GM20431 (cell line): ENCODE measurements at regions not wholly inside any gene's neighbourhood (a gene's known extent, or its start where the extent isn't known, plus 50 kb on each side); places are given as distances from the start of the nearest gene placed in this dataset.
"Not testable (repeated sequence)": the region's sequence is repeated elsewhere in the genome, so short reads cannot be mapped to it uniquely, and the experiment has no call there.

Source experiments
- in situ Hi-C: fragments of 300-500 bp; cut with MseI, MboI; formaldehyde crosslinking; loops from one replicate; pipeline ENCODE4 v1.15.0; 2020; ENCODE audit warnings: low sequenced_read_pairs; ENCODE audit not compliant: unreplicated experiment

- in situ Hi-C loops = no loop called here
Measured at GRCh38 chr11:95653680-95654079, 135.9 kb downstream of the FAM76B start.

DNA sequence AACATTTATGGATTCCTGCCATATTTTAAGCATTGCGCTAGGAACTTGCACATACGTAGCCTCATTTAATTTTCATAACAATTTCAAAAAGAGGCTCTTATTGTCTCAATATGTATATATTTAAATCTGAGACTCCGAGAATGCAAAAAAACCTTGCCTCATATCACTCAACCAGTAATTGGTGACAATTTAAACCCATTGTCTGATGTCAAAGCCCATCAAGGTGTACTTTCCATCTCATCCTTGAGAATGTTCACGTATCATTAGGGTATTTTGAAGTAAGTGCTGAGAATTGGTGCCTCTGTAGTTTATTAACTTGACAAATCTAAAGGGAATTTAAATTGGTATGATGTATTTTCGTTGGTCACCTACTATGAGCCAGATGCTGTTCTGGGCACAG, 136.5 kb downstream of the FAM76B start:
- in situ Hi-C loops = no loop called here

- in situ Hi-C loops = no loop called here
Measured at GRCh38 chr11:95652002-95652472, 137.5 kb downstream of the FAM76B start.

DNA sequence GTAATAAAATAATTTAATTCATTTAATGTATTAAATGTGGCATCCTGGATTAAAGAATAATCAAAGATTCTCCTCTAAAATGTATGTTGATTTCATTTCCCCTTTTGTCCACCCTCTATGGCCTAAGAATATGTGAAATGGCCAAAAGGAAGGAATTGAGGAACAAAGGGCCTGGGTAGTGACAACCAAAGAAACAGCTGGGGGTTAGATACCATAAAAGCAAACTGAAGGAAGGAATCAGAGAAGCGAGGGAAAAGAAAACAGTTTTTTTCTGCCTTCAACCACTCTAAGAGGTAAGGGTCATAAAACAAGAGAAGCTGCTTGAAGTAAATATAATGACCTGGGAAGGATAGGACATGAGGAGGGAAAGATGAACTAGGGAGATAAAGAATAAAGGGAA, 139.3 kb downstream of the FAM76B start:
- in situ Hi-C loops = no loop called here

DNA sequence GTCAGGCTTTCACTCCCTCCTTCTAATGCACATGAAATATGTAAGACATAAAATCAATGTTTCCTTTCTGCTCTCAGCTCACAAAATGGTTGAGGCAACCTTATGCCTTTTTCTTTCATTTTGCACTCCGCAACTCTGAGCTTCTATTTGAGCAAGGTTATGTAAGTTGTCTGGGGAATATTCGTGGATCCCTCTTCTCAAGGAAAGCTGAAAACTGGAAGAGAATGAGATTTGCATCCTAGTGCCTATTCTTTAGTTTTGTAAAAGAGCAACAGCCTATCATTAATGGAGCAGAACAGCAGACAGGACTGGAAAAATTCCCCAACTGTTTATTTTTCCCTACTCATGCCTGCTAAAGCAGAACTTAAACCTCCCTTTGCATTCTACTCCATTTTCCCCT, 141.7 kb downstream of the FAM76B start:
- in situ Hi-C loops = no loop called here

DNA sequence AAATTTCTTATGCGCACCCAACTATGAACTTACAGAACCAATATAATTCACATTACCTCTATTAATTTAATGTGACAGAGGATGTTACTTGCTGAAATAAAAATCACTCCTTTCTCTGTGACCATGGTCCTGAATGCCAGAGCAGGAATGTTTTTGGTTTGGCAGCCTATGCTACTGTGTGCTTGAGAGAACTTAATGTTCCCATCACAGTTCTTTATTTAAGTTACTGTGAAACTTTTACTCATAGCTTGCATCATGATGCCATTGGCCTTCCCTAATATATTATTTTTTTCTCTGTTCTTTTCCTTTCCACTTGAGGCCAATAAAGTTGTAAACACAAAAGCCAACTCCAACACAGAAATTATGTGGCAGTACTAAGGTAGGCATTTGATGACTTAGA, 142.2 kb downstream of the FAM76B start:
- in situ Hi-C loops = no loop called here

- in situ Hi-C loops = no loop called here
Measured at GRCh38 chr11:95641495-95641894, 148.1 kb downstream of the FAM76B start.

DNA sequence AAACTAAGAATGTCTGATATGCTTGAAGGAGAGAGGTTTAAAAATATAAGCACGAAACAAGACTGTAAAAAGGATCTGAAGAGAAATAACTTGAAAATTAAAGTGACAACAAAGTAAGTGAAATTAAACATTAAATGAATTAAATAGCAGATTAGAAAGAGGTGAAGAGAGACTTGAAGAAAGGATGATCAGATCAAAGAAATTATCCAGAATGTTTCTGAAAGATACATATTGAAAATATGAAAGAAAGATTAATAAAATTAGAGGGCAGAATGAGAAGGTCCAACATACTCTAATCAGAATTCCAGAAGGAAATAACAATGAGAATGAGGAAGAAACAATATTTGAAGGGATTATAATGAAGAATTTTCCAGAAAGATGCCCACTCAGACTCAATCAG, 151.1 kb downstream of the FAM76B start:
- in situ Hi-C loops = no loop called here

DNA sequence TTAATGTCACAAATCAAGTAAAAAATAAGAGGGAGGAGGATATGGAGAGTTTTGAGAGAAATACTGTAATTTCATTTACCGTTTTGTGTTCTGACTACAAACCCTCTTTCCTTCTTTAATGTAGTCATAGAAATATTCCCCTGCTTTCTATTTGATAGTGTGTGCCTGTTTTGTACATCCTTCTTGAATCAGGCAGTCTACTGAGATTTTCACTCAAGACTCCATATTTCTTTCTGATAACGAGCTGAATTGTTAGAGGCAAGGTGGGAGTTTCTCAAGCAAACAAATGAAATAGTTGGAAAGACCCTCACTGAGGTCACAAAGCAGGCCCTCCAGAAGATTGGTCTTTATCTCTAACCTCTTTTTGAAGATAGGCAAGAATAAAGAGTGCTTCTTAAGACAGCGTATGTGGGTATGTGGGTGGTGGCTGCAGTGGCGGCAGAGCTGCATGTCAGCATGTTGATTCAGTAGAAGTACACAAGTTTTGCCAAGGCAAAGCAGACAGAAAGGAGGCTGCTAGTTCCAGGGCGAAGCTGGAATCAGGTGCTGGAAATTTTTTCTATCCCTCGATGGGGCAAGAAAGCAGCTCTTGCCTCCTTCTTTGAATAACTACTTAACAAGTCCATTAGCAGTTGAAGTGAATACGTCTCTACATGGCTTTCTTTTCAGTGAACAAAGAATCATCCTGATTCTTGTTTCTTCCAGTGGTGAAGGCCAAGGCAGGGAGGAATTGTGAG, 164.2 kb downstream of the FAM76B start:
- in situ Hi-C loops = no loop called here

DNA sequence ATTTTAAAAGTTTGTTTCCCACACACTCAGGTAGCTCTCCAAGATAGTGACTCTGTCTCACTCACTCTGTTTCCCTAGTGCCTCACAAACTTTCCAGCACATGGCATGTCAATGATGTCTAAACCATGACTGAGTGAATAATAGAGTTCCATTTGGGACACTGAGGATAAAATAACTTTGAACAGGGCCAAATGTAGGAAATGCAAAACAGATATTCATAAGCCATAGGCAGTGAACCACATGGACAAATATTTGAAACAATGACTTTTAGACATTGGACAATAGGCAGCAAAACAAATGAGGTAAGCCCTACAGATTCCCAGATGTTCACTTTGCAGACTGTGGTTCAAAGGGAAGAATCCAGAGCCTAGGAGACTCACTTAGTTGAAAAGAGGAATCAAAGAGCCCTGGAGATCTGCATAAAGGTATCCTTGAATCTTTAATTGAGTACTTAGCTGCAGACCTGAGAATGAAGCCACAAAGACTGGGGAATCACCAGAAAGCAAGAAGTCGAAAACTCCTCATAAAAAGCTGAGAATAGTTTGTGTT, 173.3 kb downstream of the FAM76B start:
- in situ Hi-C loops = no loop called here

DNA sequence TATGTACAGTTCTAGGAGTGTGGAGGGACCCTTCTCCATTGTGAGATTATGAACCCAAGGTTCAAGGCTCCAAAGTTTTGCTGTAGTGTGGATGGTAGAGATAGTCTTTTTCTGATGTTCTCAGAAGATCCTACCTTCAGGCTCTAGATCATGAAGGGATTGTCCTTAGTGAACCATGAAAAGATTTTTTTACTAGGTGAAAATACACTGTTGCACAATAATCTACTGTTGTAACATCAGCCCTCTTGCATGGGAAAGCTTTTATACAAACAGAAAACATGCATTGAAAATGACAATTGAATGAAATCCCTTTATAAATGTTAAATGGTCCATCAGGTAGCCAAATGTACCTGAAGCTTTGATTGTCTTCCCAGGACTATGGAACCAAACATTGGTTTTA, 177.8 kb downstream of the FAM76B start:
- in situ Hi-C loops = no loop called here

GRCh38 chr11:95610185-95610584, 179.4 kb downstream of the FAM76B start:
- in situ Hi-C loops = not testable (repeated sequence)

DNA sequence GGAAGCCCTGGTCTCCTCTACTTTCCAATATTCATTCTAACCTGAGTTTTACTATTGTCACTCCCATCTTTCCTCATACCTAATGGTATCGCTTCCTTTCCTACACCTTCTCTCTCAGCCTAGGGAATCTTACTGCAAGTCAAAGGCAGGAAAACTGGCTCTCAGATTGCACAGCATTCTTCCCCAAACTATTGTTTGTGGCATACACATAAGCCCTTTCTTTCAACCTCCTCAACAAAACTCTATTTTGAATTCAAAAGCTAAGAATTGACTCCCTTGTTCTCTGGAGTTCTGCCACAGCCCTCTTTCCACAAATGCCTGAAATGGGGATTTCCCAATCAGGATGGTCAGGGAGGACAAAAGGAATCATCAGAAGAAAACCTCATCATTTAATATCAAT, 181.5 kb downstream of the FAM76B start:
- in situ Hi-C loops = no loop called here

DNA sequence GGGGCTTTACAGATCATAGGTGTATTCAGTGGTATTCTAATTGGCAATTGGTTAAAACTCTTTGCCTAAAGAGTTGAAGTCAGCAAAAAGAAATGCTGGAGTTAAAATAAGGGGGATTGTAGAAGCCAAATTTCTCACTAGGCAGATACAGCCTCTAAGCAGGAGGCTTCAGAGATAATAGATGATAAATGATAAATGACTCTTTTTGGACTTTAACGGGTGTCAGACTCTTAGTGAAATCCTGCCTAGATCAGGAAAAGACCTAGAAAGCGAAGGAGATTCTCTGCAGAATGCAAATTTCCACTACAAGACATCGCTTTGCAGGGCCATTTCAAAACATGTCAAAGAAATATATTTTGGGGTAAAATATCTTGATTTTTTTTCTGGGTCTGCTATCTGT, 182.8 kb downstream of the FAM76B start:
- in situ Hi-C loops = no loop called here

GRCh38 chr11:95605271-95605940, 184.2 kb downstream of the FAM76B start:
- in situ Hi-C loops = no loop called here

GRCh38 chr11:95599959-95600586, 189.5 kb downstream of the FAM76B start:
- in situ Hi-C loops = no loop called here

- in situ Hi-C loops = no loop called here
Measured at GRCh38 chr11:95595973-95596489, 193.6 kb downstream of the FAM76B start.

DNA sequence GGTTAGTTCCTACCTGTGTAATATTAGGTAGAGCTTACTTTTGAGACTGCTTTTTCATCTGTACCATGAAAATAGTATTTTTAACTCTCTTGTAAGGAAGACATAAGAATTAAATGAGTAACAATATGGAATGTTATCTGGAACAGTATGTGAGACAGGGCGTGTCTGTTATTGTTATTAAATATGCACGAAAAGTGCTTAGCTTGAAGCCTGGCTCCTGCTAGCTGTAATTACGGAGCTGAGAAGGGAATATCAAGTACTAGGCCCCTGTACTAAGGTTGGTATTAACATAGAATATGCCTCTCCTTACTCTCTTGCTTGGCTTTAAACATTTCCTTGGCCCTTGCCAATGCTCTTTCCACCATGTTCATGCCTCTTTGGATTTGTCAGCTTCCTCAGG, 194.0 kb downstream of the FAM76B start:
- in situ Hi-C loops = no loop called here

DNA sequence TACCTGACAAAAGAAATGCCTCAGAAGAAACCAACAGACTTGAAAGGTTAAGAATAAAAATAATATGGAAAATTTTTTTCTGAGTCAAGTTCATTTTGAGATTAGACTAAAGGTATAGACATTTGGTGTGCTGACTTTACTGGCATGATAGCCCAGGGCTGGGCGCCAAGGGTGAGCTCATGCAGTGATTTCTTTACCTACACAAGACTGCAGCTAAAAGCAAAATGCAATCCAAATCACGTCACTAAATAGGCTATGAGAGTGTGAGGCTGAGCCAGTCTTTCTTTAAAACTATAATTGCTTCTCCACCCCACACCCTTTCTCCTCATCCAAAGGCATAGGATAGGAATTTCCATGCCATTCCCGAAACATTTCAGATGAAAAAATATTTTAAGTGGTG, 196.5 kb downstream of the FAM76B start:
- in situ Hi-C loops = no loop called here

- in situ Hi-C loops = no loop called here
Measured at GRCh38 chr11:95592471-95592870, 197.1 kb downstream of the FAM76B start.
